Mesenchymal stem cell (in vitro differentiated cells and primary cell): ENCODE measurements at regions not wholly inside any gene's neighbourhood (a gene's known extent, or its start where the extent isn't known, plus 50 kb on each side); places are given as distances from the start of the nearest gene placed in this dataset.

ENCODE experiments used
- DNase-seq: peaks from one replicate; pipeline ENCODE4 v3.0.0-alpha.2; 2013
- H2AFZ ChIP-seq: one replicate; pipeline ENCODE4 v1.6.1; 2013; ENCODE audit warnings: low read depth, mild to moderate bottlenecking, control low read depth, inconsistent platforms, low read length, moderate library complexity
- H2AK5ac ChIP-seq: 2 replicates; pipeline ENCODE4 v1.6.1; 2013; ENCODE audit warnings: low read length, moderate library complexity, mild to moderate bottlenecking, inconsistent platforms; ENCODE audit not compliant: severe bottlenecking
- H2BK120ac ChIP-seq: one replicate; pipeline ENCODE4 v1.6.1; 2013; ENCODE audit warnings: low read depth, mild to moderate bottlenecking, inconsistent platforms, low read length, moderate library complexity
- H2BK12ac ChIP-seq, 2 experiments: one replicate each; pipeline ENCODE4 v1.6.1; 2013; ENCODE audit warnings: inconsistent platforms in 2 of 2, low read length in 2 of 2, mild to moderate bottlenecking in 2 of 2, moderate library complexity in 2 of 2, control low read depth in 1 of 2
- H2BK15ac ChIP-seq: one replicate; pipeline ENCODE4 v1.6.1; 2013; ENCODE audit warnings: mild to moderate bottlenecking, low read depth, inconsistent platforms; ENCODE audit not compliant: poor library complexity, severe bottlenecking
- H2BK5ac ChIP-seq: 2 replicates; pipeline ENCODE4 v1.6.1; 2013; ENCODE audit warnings: low read depth, mild to moderate bottlenecking, low read length, control low read depth, inconsistent platforms; ENCODE audit not compliant: poor library complexity, severe bottlenecking
- H3K14ac ChIP-seq, 2 experiments: one replicate each; pipeline ENCODE4 v1.6.1; 2013; ENCODE audit warnings: inconsistent platforms in 2 of 2, low read length in 2 of 2, control low read depth in 1 of 2, mild to moderate bottlenecking in 1 of 2, moderate library complexity in 1 of 2
- H3K18ac ChIP-seq, 2 experiments: one replicate each; pipeline ENCODE4 v1.6.1; 2013; ENCODE audit warnings: inconsistent platforms in 2 of 2, low read length in 2 of 2, control low read depth in 1 of 2, low read depth in 1 of 2, mild to moderate bottlenecking in 1 of 2
- H3K23ac ChIP-seq, 2 experiments: one replicate each; pipeline ENCODE4 v1.6.1; 2013; ENCODE audit warnings: inconsistent platforms in 2 of 2, low read length in 2 of 2, mild to moderate bottlenecking in 2 of 2, moderate library complexity in 2 of 2, control low read depth in 1 of 2
- H3K27ac ChIP-seq: 2 replicates; pipeline ENCODE4 v1.5.1; 2013; ENCODE audit warnings: mild to moderate bottlenecking, moderate library complexity, low read length, control low read depth, inconsistent platforms; ENCODE audit not compliant: poor library complexity, severe bottlenecking
- H3K27me3 ChIP-seq, 2 experiments: 2 replicates each; pipeline versions ENCODE4 v1.6.1 to v1.7.0; 2013; ENCODE audit warnings: low read length in 2 of 2, mild to moderate bottlenecking in 2 of 2, moderate library complexity in 2 of 2, control low read depth in 1 of 2, inconsistent platforms in 1 of 2; ENCODE audit not compliant: control insufficient read depth in 1 of 2, insufficient read depth in 1 of 2
- H3K36me3 ChIP-seq, 2 experiments: 2 replicates each; pipeline versions ENCODE4 v1.6.1 to v1.7.0; 2013; ENCODE audit warnings: low read length in 2 of 2, control low read depth in 1 of 2, inconsistent platforms in 1 of 2, low read depth in 1 of 2, mild to moderate bottlenecking in 1 of 2; ENCODE audit not compliant: insufficient read depth in 2 of 2, control insufficient read depth in 1 of 2
- H3K4ac ChIP-seq, 2 experiments: one replicate each; pipeline ENCODE4 v1.6.1; 2013; ENCODE audit warnings: inconsistent platforms in 2 of 2, low read length in 2 of 2, mild to moderate bottlenecking in 2 of 2, moderate library complexity in 2 of 2, control low read depth in 1 of 2, low read depth in 1 of 2
- H3K4me1 ChIP-seq: 2 replicates; pipeline ENCODE4 v1.6.1; 2013; ENCODE audit warnings: low read depth, low read length, control low read depth; ENCODE audit not compliant: control insufficient read depth, insufficient read depth
- H3K4me2 ChIP-seq: 2 replicates; pipeline ENCODE4 v1.6.1; 2013; ENCODE audit warnings: low read length, mild to moderate bottlenecking, inconsistent platforms; ENCODE audit not compliant: poor library complexity, severe bottlenecking
- H3K4me3 ChIP-seq, 2 experiments: 2 replicates each; pipeline versions ENCODE4 v1.5.1 to v1.7.0; 2013; ENCODE audit warnings: low read length in 2 of 2, mild to moderate bottlenecking in 2 of 2, control low read depth in 1 of 2, low read depth in 1 of 2; ENCODE audit not compliant: insufficient read depth in 1 of 2
- H3K79me1 ChIP-seq: replicated peaks from 2 replicates; pipeline ENCODE4 v1.6.1; 2013; ENCODE audit warnings: mild to moderate bottlenecking, control low read depth, low read length, inconsistent platforms; ENCODE audit not compliant: poor library complexity, severe bottlenecking
- H3K9ac ChIP-seq: 2 replicates; pipeline ENCODE4 v1.7.0; 2013; ENCODE audit warnings: mild to moderate bottlenecking, low read length, moderate library complexity
- H3K9me3 ChIP-seq: 2 replicates; pipeline ENCODE4 v1.7.0; 2013; ENCODE audit warnings: mild to moderate bottlenecking, low read length; ENCODE audit not compliant: control insufficient read depth
- H4K8ac ChIP-seq: one replicate; pipeline ENCODE4 v1.6.1; 2013; ENCODE audit warnings: inconsistent platforms, mild to moderate bottlenecking, low read length, moderate library complexity
- H4K91ac ChIP-seq: one replicate; pipeline ENCODE4 v1.6.1; 2013; ENCODE audit warnings: mild to moderate bottlenecking, low read length, inconsistent platforms
- WGBS: methylation state at CpG from one replicate; pipeline ENCODE4 v1.1.7; 2013; ENCODE audit warnings: mixed read lengths; 5-methylcytosine and 5-hydroxymethylcytosine counted together

- Histone ChIP-seq H2BK5ac (no peak overlapping the region), H3K23ac (no peak overlapping the region), H3K36me3 (no peaks in the 10 kb centered on the region), H3K18ac (no peak overlapping the region), H2BK120ac (no peak overlapping the region), H3K9ac (no peak overlapping the region), H2AK5ac (no peak overlapping the region), H2BK12ac (no peak overlapping the region), H2AFZ (no peak overlapping the region), H3K27me3 (no peaks in the 10 kb centered on the region), H3K4ac (no peak overlapping the region), H3K4me1 (no peaks in the 10 kb centered on the region), H3K4me2 (no peak overlapping the region), H3K79me1 (no peaks in the 10 kb centered on the region), H4K8ac (no peak overlapping the region), H4K91ac (no peak overlapping the region), H3K14ac (no peak overlapping the region), H3K4me3 (no peak overlapping the region), H2BK15ac (no peak overlapping the region), H3K27ac (no peak overlapping the region), H3K9me3 (no peaks in the 10 kb centered on the region)
- no peak for DNase-seq
- WGBS, result 92% methylated on average over 4 of the region's 4 CpGs
These were observed 151.3 kb downstream of the SNX10 start for GRCh38 chr7:26443006-26443405.

- Histone ChIP-seq H3K27me3 (no peaks in the 10 kb centered on the region), H4K91ac (no peak overlapping the region)
These were observed 152.1 kb downstream of the SNX10 start for GRCh38 chr7:26443751-26444150.

GRCh38 chr7:26444555-26444954 is 152.9 kb downstream of the SNX10 start:
- Histone ChIP-seq H3K4me3 (no peak overlapping the region), H4K91ac (no peak overlapping the region), H2BK15ac (no peak overlapping the region), H3K23ac (no peak overlapping the region), H2BK120ac (no peak overlapping the region), H2AFZ (no peak overlapping the region), H3K4me2 (no peak overlapping the region), H2BK5ac (no peak overlapping the region), H2BK12ac (no peak overlapping the region), H3K9me3 (no peaks in the 10 kb centered on the region), H3K4me1 (peaks cover 3% of the 10 kb centered on the region), H4K8ac (no peak overlapping the region), H3K14ac (no peak overlapping the region), H3K79me1 (no peaks in the 10 kb centered on the region), H3K27me3 (no peaks in the 10 kb centered on the region), H2AK5ac (no peak overlapping the region), H3K27ac (no peak overlapping the region), H3K9ac (no peak overlapping the region), H3K4ac (no peak overlapping the region), H3K18ac (no peak overlapping the region), H3K36me3 (no peaks in the 10 kb centered on the region)
- DNase-seq, result no peak
- 100% methylated on average over 1 of the region's 2 CpGs for WGBS

More at GRCh38 chr7:26443751-26444150, 152.1 kb downstream of the SNX10 start:
- Histone ChIP-seq H2BK5ac (no peak overlapping the region), H3K36me3 (no peaks in the 10 kb centered on the region), H2AFZ (no peak overlapping the region), H2BK15ac (no peak overlapping the region), H3K9me3 (no peaks in the 10 kb centered on the region), H3K4me2 (no peak overlapping the region), H3K18ac (no peak overlapping the region), H4K8ac (no peak overlapping the region), H3K4me3 (no peak overlapping the region), H3K4me1 (no peaks in the 10 kb centered on the region), H3K9ac (no peak overlapping the region), H2BK12ac (no peak overlapping the region), H3K79me1 (no peaks in the 10 kb centered on the region), H3K14ac (no peak overlapping the region), H3K23ac (no peak overlapping the region), H2AK5ac (no peak overlapping the region), H3K27ac (no peak overlapping the region), H3K4ac (no peak overlapping the region), H2BK120ac (no peak overlapping the region)
- 95% methylated on average over 2 of the region's 4 CpGs for WGBS
- no peak for DNase-seq

GRCh38 chr7:26447116-26447515 is 155.5 kb downstream of the SNX10 start:
- H3K14ac ChIP-seq, result no peak overlapping the region
- H3K79me1 ChIP-seq, result no peaks in the 10 kb centered on the region
- no peak overlapping the region for H2AFZ ChIP-seq
- WGBS, result 88% methylated on average over 1 of the region's 1 CpG
- H3K9me3 ChIP-seq, result no peaks in the 10 kb centered on the region
- no peak overlapping the region for H2BK12ac ChIP-seq
- no peak overlapping the region for H3K23ac ChIP-seq
- no peak for DNase-seq
- H3K27me3 ChIP-seq, result no peaks in the 10 kb centered on the region
- H3K4me1 ChIP-seq, result peaks cover 4% of the 10 kb centered on the region
- no peak overlapping the region for H4K8ac ChIP-seq
- H3K27ac ChIP-seq, result no peak overlapping the region
- H3K18ac ChIP-seq, result no peak overlapping the region
- no peak overlapping the region for H3K9ac ChIP-seq
- H2BK5ac ChIP-seq, result no peak overlapping the region
- no peak overlapping the region for H3K4me3 ChIP-seq
- no peak overlapping the region for H2BK120ac ChIP-seq
- no peaks in the 10 kb centered on the region for H3K36me3 ChIP-seq
- H3K4me2 ChIP-seq, result no peak overlapping the region
- no peak overlapping the region for H3K4ac ChIP-seq
- H4K91ac ChIP-seq, result no peak overlapping the region
- H2AK5ac ChIP-seq, result no peak overlapping the region
- no peak overlapping the region for H2BK15ac ChIP-seq
